ENCODE measurements at regions not wholly inside any gene's neighbourhood (a gene's known extent, or its start where the extent isn't known, plus 50 kb on each side); places are given as distances from the start of the nearest gene placed in this dataset.

DNA sequence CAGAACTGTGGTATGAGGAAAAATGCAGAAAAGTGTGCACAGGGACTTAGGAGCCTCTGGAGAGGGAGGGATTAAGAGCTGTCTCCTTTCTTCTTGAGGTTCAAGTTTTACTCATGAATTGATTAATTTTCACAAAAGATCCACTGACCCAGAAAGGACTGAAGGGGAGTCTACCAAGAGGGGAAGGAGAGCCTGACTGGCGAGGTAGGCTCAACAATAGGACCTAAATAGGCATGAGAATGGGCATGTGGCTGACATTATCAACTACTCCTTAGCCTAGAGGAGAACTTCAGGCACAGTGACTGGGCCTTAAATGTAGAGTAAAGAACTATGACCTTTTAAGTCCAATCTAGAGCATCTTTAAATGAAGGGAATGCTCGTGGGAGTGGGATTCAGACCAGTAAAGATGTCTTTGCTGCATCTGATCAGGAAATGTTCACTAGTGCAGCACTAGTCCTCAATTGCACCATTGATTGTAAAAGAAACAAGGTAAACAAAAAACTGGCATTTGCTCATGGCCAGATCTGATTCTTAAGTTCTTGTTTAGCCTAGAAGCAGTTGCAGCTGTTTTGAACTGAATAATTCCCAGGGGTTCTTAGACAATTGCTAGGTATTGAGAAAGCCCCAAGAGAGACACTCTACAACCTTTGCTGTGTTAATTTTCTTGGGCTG lies 135.6 kb downstream of the RAB38 start:
- DNase-seq, result no peak
- no peaks in the 10 kb centered on the region for H3K36me3 ChIP-seq
- H3K4me3 ChIP-seq, result no peak overlapping the region
- H3K27ac ChIP-seq, result no peak overlapping the region
- 83 to 90% (median 85%) methylated on average over 2 of the region's 2 CpGs for WGBS, 3 donors
- TF ChIP-seq EP300 (IDR thresholded peaks at IDR 0.05) (no peak), POLR2A (IDR thresholded peaks at IDR 0.05) (no peak)
- TF ChIP-seq, protein P1, sequence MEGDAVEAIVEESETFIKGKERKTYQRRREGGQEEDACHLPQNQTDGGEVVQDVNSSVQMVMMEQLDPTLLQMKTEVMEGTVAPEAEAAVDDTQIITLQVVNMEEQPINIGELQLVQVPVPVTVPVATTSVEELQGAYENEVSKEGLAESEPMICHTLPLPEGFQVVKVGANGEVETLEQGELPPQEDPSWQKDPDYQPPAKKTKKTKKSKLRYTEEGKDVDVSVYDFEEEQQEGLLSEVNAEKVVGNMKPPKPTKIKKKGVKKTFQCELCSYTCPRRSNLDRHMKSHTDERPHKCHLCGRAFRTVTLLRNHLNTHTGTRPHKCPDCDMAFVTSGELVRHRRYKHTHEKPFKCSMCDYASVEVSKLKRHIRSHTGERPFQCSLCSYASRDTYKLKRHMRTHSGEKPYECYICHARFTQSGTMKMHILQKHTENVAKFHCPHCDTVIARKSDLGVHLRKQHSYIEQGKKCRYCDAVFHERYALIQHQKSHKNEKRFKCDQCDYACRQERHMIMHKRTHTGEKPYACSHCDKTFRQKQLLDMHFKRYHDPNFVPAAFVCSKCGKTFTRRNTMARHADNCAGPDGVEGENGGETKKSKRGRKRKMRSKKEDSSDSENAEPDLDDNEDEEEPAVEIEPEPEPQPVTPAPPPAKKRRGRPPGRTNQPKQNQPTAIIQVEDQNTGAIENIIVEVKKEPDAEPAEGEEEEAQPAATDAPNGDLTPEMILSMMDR (IDR thresholded peaks at IDR 0.05), result no peak
- intact Hi-C loops (cut with DNase I), result no loop called here
- no peaks in the 10 kb centered on the region for H3K9me3 ChIP-seq
- H3K27me3 ChIP-seq, result no peaks in the 10 kb centered on the region
- no peaks in the 10 kb centered on the region for H3K4me1 ChIP-seq (ENCODE audit: insufficient read depth)

DNA sequence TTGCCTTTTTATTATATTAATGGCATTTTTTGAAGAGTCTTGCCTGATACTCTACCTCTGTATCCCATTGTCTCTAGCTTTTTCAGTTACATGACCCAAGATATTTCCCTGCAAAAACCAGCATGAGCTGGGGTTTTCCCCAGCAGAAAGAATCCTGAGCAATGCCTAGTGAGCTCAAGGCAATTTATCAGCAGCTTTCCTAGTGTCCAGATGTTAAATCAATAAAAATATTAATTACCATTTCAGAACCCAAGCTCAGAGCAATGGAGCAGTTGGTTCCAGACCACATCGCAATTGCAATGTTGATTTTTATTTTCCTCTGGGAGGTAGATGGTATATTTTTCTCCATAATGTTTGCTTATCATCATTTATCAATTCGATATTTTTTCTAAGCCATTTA lies 137.2 kb downstream of the RAB38 start:
- Histone ChIP-seq H3K4me1 (ENCODE audit: insufficient read depth) (no peaks in the 10 kb centered on the region), H3K27ac (no peak overlapping the region), H3K4me3 (no peak overlapping the region), H3K36me3 (no peaks in the 10 kb centered on the region), H3K27me3 (no peaks in the 10 kb centered on the region), H3K9me3 (no peaks in the 10 kb centered on the region)
- WGBS, 3 donors, result 94 to 96% (median 96%) methylated on average over 2 of the region's 2 CpGs
- no peak for DNase-seq
- intact Hi-C loops (cut with DNase I), result no loop called here
- TF ChIP-seq EP300 (IDR thresholded peaks at IDR 0.05) (no peak), POLR2A (IDR thresholded peaks at IDR 0.05) (no peak)
- TF ChIP-seq, protein P1 (IDR thresholded peaks at IDR 0.05), result no peak

DNA sequence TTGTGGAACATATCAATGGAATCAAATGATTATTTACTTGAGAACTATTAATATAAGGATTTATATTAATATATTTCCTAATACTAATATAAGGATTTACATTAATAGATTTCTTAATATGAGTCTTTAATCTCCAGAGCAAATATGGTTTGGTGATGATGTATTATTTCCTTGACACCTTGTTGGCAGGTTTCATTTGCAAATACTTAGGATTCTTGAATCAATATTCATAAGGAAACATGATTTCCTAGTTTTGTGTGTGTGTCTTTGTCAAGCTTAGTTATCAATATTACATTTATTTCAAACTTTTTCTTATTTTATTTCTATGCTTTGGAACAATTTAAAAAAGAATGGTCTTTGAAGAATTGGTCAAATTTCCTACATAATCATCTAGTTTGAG lies 138.5 kb downstream of the RAB38 start:
- DNase-seq, result no peak
- H3K4me3 ChIP-seq, result no peak overlapping the region
- H3K9me3 ChIP-seq, result no peaks in the 10 kb centered on the region
- TF ChIP-seq EP300 (IDR thresholded peaks at IDR 0.05), result no peak
- TF ChIP-seq, protein P1 (IDR thresholded peaks at IDR 0.05), result no peak
- H3K36me3 ChIP-seq, result no peaks in the 10 kb centered on the region
- no peaks in the 10 kb centered on the region for H3K27me3 ChIP-seq
- no peak overlapping the region for H3K27ac ChIP-seq
- H3K4me1 ChIP-seq (ENCODE audit: insufficient read depth), result no peaks in the 10 kb centered on the region
- intact Hi-C loops (cut with DNase I), result no loop called here

DNA sequence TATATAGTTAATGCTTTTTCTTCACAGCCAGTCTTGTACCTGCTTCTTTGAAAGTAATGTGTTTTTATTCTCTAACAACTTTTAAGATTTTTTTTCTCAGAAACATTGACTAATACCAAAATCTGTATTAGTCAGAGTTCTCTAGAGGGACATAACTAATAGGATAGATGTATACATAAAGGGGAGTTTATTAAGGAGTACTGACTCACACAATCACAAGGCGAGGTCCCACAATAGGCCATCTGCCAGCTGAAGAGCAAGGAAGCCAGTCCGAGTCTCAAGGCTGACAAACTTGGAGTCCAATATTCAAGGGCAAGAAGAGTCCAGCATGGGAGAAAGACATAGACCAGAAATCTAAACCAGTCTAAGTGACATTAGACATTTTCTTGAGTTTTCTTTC lies 140.0 kb downstream of the RAB38 start:
- WGBS, 3 donors, result 64 to 66% (median 65%) methylated on average over 2 of the region's 2 CpGs
- H3K4me3 ChIP-seq, result no peak overlapping the region
- intact Hi-C loops (cut with DNase I), result no loop called here

More for the DNA sequence above, 140.0 kb downstream of the RAB38 start:
- no peak for DNase-seq
- no peaks in the 10 kb centered on the region for H3K9me3 ChIP-seq
- no peaks in the 10 kb centered on the region for H3K27me3 ChIP-seq
- no peak overlapping the region for H3K27ac ChIP-seq
- TF ChIP-seq, protein P1 (IDR thresholded peaks at IDR 0.05), result no peak
- TF ChIP-seq POLR2A (IDR thresholded peaks at IDR 0.05) (no peak), EP300 (IDR thresholded peaks at IDR 0.05) (no peak)
- no peaks in the 10 kb centered on the region for H3K4me1 ChIP-seq (ENCODE audit: insufficient read depth)
- no peaks in the 10 kb centered on the region for H3K36me3 ChIP-seq

Data from ovary (tissue), 7 donors.